Globus pallidus (tissue), 1 donor: ENCODE measurements at regions not wholly inside any gene's neighbourhood (a gene's known extent, or its start where the extent isn't known, plus 50 kb on each side); places are given as distances from the start of the nearest gene placed in this dataset.

ENCODE experiments used
- DNase-seq: peaks from one replicate; pipeline ENCODE4 v3.0.0-alpha.2; 2015; ENCODE audit warnings: low spot score

DNA sequence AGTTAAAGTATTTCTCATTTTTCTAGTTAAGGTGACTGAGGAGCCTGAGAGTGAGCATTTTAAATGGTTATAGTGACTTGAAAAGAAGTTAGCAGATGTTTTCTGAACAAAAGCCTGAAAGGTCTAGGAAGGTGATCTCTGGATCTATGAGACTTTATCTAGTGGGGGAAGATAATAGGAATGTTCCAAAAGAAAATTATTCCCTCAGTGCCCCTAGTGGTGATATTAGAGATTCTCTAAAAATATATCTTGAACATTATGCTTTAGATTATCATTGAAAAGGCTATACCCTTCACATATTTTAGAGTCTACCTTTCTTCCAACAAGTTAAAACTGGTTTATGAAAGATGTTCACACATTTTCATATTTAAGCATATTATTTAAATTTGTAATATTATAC, 69.0 kb upstream of the SPANXN1 start:
- no peak for DNase-seq

DNA sequence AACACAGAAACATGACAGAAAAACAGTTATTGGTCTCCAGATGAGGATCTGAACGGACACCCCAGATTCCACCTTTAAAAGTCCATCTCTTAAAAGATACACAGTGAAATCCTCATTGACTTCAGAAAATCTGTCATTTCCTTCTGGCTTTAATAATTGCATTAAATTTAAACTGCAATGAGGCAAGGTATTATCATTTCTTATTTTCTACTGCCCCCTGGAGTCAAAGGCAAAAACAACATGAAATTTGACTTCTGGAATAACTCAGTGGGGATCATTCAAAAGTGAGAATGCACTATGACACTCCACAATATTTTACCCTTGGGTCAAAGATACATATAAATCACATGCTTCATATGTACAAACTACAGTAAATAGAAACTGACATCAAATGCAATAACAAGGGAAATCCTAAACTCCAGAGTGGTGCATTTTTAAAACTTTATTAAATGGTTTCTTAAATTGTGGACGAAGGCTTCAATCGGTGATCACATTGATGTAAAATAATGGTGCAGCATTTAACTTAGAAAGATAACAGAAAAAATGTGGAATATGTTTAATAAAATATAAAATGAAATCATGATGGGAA, 56.4 kb upstream of the SPANXN1 start:
- DNase-seq = peak; percentile 3
